Endothelial cell of umbilical vein (primary cell): ENCODE measurements at regions not wholly inside any gene's neighbourhood (a gene's known extent, or its start where the extent isn't known, plus 50 kb on each side); places are given as distances from the start of the nearest gene placed in this dataset.

ENCODE experiments used
- BruUV-seq: library from RNA; stranded (reverse); fragments of 400-500 nt; replicated peaks from 2 replicates; lab custom pipeline; 2021; lab: Mats Ljungman, UMichigan
- CTCF ChIA-PET: fragments of 300-600, 350-600 bp; sonication (Branson Sonifier 250); formaldehyde crosslinking; loops from one replicate; lab custom pipeline; 2021; ENCODE audit warnings: antibody characterized with exemption, inconsistent platforms; lab: Charles Lee
- POLR2A ChIA-PET: fragments of 300-600, 350-600 bp; sonication (Branson Sonifier 250); formaldehyde crosslinking; loops from one replicate; lab custom pipeline; 2021; ENCODE audit warnings: antibody characterized with exemption, inconsistent platforms; lab: Charles Lee
- DNase-seq: peaks from one replicate; pipeline ENCODE4 v3.0.0-alpha.2; 2011; ENCODE audit warnings: low read depth, low spot score
- FAIRE-seq: peaks from 2 replicates; lab custom pipeline; 2011; peaks lifted over from hg19 to GRCh38; lab: Jason Lieb, UNC
- H2AFZ ChIP-seq: 2 replicates; pipeline ENCODE4 v1.6.0; 2012; ENCODE audit warnings: low read depth, low read length, control low read depth, inconsistent platforms
- H3K27ac ChIP-seq: 2 replicates; pipeline ENCODE4 v1.5.1; 2011; ENCODE audit warnings: low read depth, mild to moderate bottlenecking, control low read depth, low read length, moderate library complexity; ENCODE audit not compliant: insufficient read depth
- H3K27me3 ChIP-seq, 2 experiments: 2 replicates each; pipeline versions ENCODE4 v1.6.0 to v1.6.1; 2011; ENCODE audit warnings: low read length in 2 of 2, mixed read lengths in 1 of 2; ENCODE audit not compliant: control insufficient read depth in 2 of 2, insufficient read depth in 2 of 2
- H3K36me3 ChIP-seq, 2 experiments: 2 replicates in 1 of 2; 3 replicates in 1 of 2; pipeline ENCODE4 v1.5.1; 2011; ENCODE audit warnings: low read length in 2 of 2, mild to moderate bottlenecking in 1 of 2, moderate library complexity in 1 of 2; ENCODE audit not compliant: control insufficient read depth in 2 of 2, insufficient read depth in 2 of 2; ENCODE audit errors: extremely low read depth in 1 of 2
- H3K4me1 ChIP-seq: 3 replicates; pipeline ENCODE4 v1.5.1; 2011; ENCODE audit warnings: mild to moderate bottlenecking, low read length; ENCODE audit not compliant: control insufficient read depth, insufficient read depth; ENCODE audit errors: extremely low read depth
- H3K4me2 ChIP-seq: 2 replicates; pipeline ENCODE4 v1.6.1; 2011; ENCODE audit warnings: low read length, control low read depth, mixed read lengths; ENCODE audit not compliant: insufficient read depth
- H3K4me3 ChIP-seq, 3 experiments: fragments of 200-600 bp in 1 of 3; sonication (generic), shearing (Covaris generic) in 1 of 3; replicated peaks in 1 of 3; 2 replicates each; pipeline ENCODE4 v1.5.1; 2011 to 2016; ENCODE audit warnings: control low read depth in 3 of 3, low read length in 3 of 3, mild to moderate bottlenecking in 2 of 3, inconsistent platforms in 1 of 3, low read depth in 1 of 3, moderate library complexity in 1 of 3; ENCODE audit not compliant: insufficient read depth in 1 of 3
- H3K79me2 ChIP-seq: 2 replicates; pipeline ENCODE4 v1.6.0; 2012; ENCODE audit warnings: low read length, inconsistent platforms; ENCODE audit not compliant: control insufficient read depth, insufficient read depth
- H3K9ac ChIP-seq: replicated peaks from 2 replicates; pipeline ENCODE3; 2011; ENCODE audit warnings: low read length, control low read depth; ENCODE audit not compliant: insufficient read depth; ENCODE audit errors: extremely low read depth
- H3K9me1 ChIP-seq: replicated peaks from 3 replicates; pipeline ENCODE4 v1.6.0; 2011; ENCODE audit warnings: mild to moderate bottlenecking, low read length; ENCODE audit not compliant: control insufficient read depth, insufficient read depth; ENCODE audit errors: extremely low read depth
- H3K9me3 ChIP-seq: replicated peaks from 2 replicates; pipeline ENCODE4 v1.5.1; 2012; ENCODE audit warnings: low read length, inconsistent platforms; ENCODE audit not compliant: control insufficient read depth, insufficient read depth
- H4K20me1 ChIP-seq: replicated peaks from 2 replicates; pipeline ENCODE3; 2011; ENCODE audit warnings: mild to moderate bottlenecking, low read length; ENCODE audit not compliant: control insufficient read depth, insufficient read depth; ENCODE audit errors: extremely low read depth
- CTCF ChIP-seq, 2 donors: IDR thresholded peaks; 1 replicate in 1 of 2; 2 replicates in 1 of 2; pipeline ENCODE4 v1.5.1; 2011; ENCODE audit warnings: low read length in 2 of 2, mild to moderate bottlenecking in 2 of 2, moderate library complexity in 2 of 2, control low read depth in 1 of 2, inconsistent platforms in 1 of 2, low read depth in 1 of 2; ENCODE audit not compliant: insufficient read depth in 1 of 2; ENCODE audit errors: extremely low read depth in 1 of 2
- EZH2 ChIP-seq: IDR thresholded peaks from 2 replicates; pipeline ENCODE4 v1.6.1; 2012; ENCODE audit warnings: borderline replicate concordance, low read depth, mild to moderate bottlenecking, moderate library complexity, low read length, inconsistent platforms; ENCODE audit not compliant: severe bottlenecking
- FOS ChIP-seq: IDR thresholded peaks from 2 replicates; pipeline ENCODE4 v1.6.1; 2011; ENCODE audit warnings: mild to moderate bottlenecking, low read length, moderate library complexity, borderline replicate concordance; ENCODE audit not compliant: insufficient read depth
- GATA2 ChIP-seq: IDR thresholded peaks from 2 replicates; pipeline ENCODE4 v1.7.0; 2011; ENCODE audit warnings: low read depth, mild to moderate bottlenecking, moderate library complexity, mixed read lengths, low read length; ENCODE audit not compliant: insufficient read length, insufficient read depth
- JUN ChIP-seq: IDR thresholded peaks from 2 replicates; pipeline ENCODE4 v1.6.1; 2011; ENCODE audit warnings: borderline replicate concordance, low read depth; ENCODE audit not compliant: insufficient read length, insufficient read depth
- MAX ChIP-seq: IDR thresholded peaks from 2 replicates; pipeline ENCODE4 v1.6.1; 2011; ENCODE audit not compliant: insufficient read depth, insufficient read length
- MYC ChIP-seq: IDR thresholded peaks from one replicate; pipeline ENCODE4 v1.6.1; 2011; ENCODE audit warnings: mild to moderate bottlenecking, low read depth, low read length
- POLR2A ChIP-seq: IDR thresholded peaks from 2 replicates; pipeline ENCODE4 v1.6.1; 2012; ENCODE audit warnings: low read depth, mild to moderate bottlenecking, control low read depth, low read length
- POLR2AphosphoS5 ChIP-seq: IDR thresholded peaks from 2 replicates; pipeline ENCODE4 v1.6.1; 2012; ENCODE audit warnings: low read depth, mild to moderate bottlenecking, control low read depth, low read length, moderate library complexity; ENCODE audit not compliant: insufficient read depth
- dilution Hi-C: fragments of 300-500 bp; cut with MboI; formaldehyde crosslinking; loops from one replicate; pipeline ENCODE4 v1.15.0; 2019; ENCODE audit warnings: low sequenced_read_pairs; ENCODE audit not compliant: extremely low pct_ligation_motif_present
- intact Hi-C: fragments of 100-400 bp; cut with micrococcal nuclease; formaldehyde crosslinking; loops from one replicate; pipeline ENCODE4 v1.10.0; 2022

- Histone ChIP-seq H3K27ac (no peak overlapping the region), H4K20me1 (no peaks in the 10 kb centered on the region), H3K9me3 (peaks cover 4% of the 10 kb centered on the region), H3K36me3 (no peaks in the 10 kb centered on the region), H3K79me2 (no peaks in the 10 kb centered on the region), H3K4me2 (no peak overlapping the region), H3K4me1 (no peaks in the 10 kb centered on the region), H3K4me3 (no peak overlapping the region), H3K27me3 (no peaks in the 10 kb centered on the region), H3K9me1 (no peaks in the 10 kb centered on the region), H2AFZ (no peak overlapping the region), H3K9ac (no peak overlapping the region)
- POLR2A ChIA-PET, result no interaction called here
- BruUV-seq, result no TSS peak
- no peak for DNase-seq
- dilution Hi-C loops (no loop called here), intact Hi-C loops (no loop called here)
- CTCF ChIA-PET, result no interaction called here
- no peak for TF ChIP-seq EZH2
- TF ChIP-seq JUN, result no peak
- no peak for TF ChIP-seq CTCF (IDR thresholded peaks at IDR 0.05; ENCODE audit: extremely low read depth in 1 of 2, insufficient read depth in 1 of 2, low read depth in 1 of 2, low read length in 2 of 2)
- no peak for TF ChIP-seq POLR2AphosphoS5
- FAIRE-seq, result no peak
Measured at GRCh38 chr7:49618028-49618427, 155.4 kb upstream of the VWC2 start.

GRCh38 chr7:49623943-49624342 lies 149.5 kb upstream of the VWC2 start:
- Histone ChIP-seq H2AFZ (no peak overlapping the region), H3K9ac (no peak overlapping the region), H3K9me3 (peaks cover 3% of the 10 kb centered on the region), H3K4me2 (no peak overlapping the region), H3K36me3 (no peaks in the 10 kb centered on the region), H3K27ac (no peak overlapping the region), H3K4me3 (no peak overlapping the region), H3K9me1 (no peaks in the 10 kb centered on the region), H3K4me1 (no peaks in the 10 kb centered on the region), H4K20me1 (no peaks in the 10 kb centered on the region), H3K79me2 (no peaks in the 10 kb centered on the region), H3K27me3 (no peaks in the 10 kb centered on the region)
- TF ChIP-seq MAX (no peak), MYC (no peak), EZH2 (no peak), JUN (no peak), FOS (no peak), CTCF (IDR thresholded peaks at IDR 0.05; ENCODE audit: extremely low read depth in 1 of 2, insufficient read depth in 1 of 2, low read depth in 1 of 2, low read length in 2 of 2) (no peak), POLR2A (no peak), GATA2 (no peak), POLR2AphosphoS5 (no peak)
- DNase-seq (no peak), FAIRE-seq (no peak)
- no TSS peak for BruUV-seq
- dilution Hi-C loops (no loop called here), intact Hi-C loops (no loop called here)
- CTCF ChIA-PET, result no interaction called here
- POLR2A ChIA-PET, result no interaction called here
